IgD-negative memory B cell (primary cell): ENCODE measurements at regions not wholly inside any gene's neighbourhood (a gene's known extent, or its start where the extent isn't known, plus 50 kb on each side); places are given as distances from the start of the nearest gene placed in this dataset.

Source experiments
- H3K27ac Mint-ChIP-seq, 3 donors: one replicate each; pipeline ENCODE4 v1.8.0; 2020 to 2022; ENCODE audit warnings: mild to moderate bottlenecking in 3 of 3, mixed read lengths in 3 of 3, moderate library complexity in 1 of 3
- H3K27me3 Mint-ChIP-seq: one replicate; pipeline ENCODE4 v1.8.0; 2021; ENCODE audit warnings: mixed read lengths
- H3K36me3 Mint-ChIP-seq: one replicate; pipeline ENCODE4 v1.8.0; 2020; ENCODE audit warnings: mild to moderate bottlenecking, mixed read lengths
- H3K4me1 Mint-ChIP-seq, 3 donors: one replicate each; pipeline ENCODE4 v1.8.0; 2020 to 2022; ENCODE audit warnings: mixed read lengths in 3 of 3, mild to moderate bottlenecking in 1 of 3
- H3K4me3 Mint-ChIP-seq, 4 donors: one replicate each; pipeline ENCODE4 v1.8.0; 2020 to 2022; ENCODE audit warnings: mild to moderate bottlenecking in 4 of 4, mixed read lengths in 4 of 4, moderate library complexity in 3 of 4
- H3K9me3 Mint-ChIP-seq, 3 donors: one replicate each; pipeline ENCODE4 v1.8.0; 2020 to 2021; ENCODE audit warnings: mixed read lengths in 3 of 3, mild to moderate bottlenecking in 1 of 3

GRCh38 chr11:109209572-109209971, 212.4 kb upstream of the C11orf87 start:
- H3K36me3 Mint-ChIP-seq: no peaks in the 10 kb centered on the region
- H3K4me3 Mint-ChIP-seq: no peak overlapping the region
- H3K27me3 Mint-ChIP-seq: no peaks in the 10 kb centered on the region
- H3K9me3 Mint-ChIP-seq: peaks cover 6 to 23% (median 6%) of the 10 kb centered on the region in 3 donors
- H3K27ac Mint-ChIP-seq: no peak overlapping the region
- no peaks in the 10 kb centered on the region for H3K4me1 Mint-ChIP-seq

- H3K36me3 Mint-ChIP-seq: no peaks in the 10 kb centered on the region
- H3K27ac Mint-ChIP-seq: no peak overlapping the region
- H3K27me3 Mint-ChIP-seq: no peaks in the 10 kb centered on the region
- no peak overlapping the region for H3K4me3 Mint-ChIP-seq
- no peaks in the 10 kb centered on the region for H3K4me1 Mint-ChIP-seq
- H3K9me3 Mint-ChIP-seq: peaks cover 2 to 4% (median 4%) of the 10 kb centered on the region in 3 donors
These were observed 200.8 kb upstream of the C11orf87 start for GRCh38 chr11:109221190-109221589.

DNA sequence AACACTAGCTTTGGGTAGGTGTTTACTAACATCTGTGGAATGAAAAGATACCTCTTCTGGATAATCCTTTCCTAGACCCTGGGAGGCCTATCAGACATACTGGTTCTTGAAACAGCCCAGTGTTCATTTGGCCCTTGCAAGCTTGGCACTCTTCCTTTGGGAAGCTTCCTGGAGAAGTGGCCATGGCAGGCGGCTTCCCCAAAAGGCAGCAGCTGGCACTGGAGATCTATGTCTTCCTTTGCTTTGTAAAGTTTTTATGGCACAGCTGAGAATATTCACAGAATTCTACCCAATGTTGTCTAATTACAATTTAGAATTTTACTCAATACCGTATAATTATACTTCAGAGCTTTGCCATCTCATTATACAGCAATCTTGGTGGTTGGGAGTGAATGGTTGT, 199.2 kb upstream of the C11orf87 start:
- Mint-ChIP-seq H3K36me3 (no peaks in the 10 kb centered on the region), H3K4me3 (no peak overlapping the region), H3K4me1 (no peaks in the 10 kb centered on the region), H3K27me3 (no peaks in the 10 kb centered on the region), H3K27ac (no peak overlapping the region), H3K9me3 (peaks cover 4% of the 10 kb centered on the region in 3 donors)

DNA sequence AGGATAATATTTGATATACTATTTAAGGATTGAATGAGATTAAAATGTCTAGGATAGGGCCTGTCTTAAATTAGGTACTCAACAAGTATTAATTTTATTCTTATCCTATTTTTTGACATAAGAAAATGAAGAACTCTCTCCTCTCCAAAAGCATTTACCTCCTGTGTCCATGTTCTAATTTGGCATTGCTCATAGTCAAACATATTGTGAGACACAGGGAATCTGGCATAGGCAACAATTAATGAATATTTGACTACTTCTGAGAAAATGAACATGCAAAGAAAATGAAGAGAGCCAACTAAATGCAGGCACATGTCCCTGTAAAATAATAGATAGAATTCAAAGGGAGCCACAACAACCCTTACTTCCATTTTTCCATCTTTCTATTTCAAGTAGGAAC, 198.5 kb upstream of the C11orf87 start:
- H3K4me3 Mint-ChIP-seq: no peak overlapping the region
- no peak overlapping the region for H3K27ac Mint-ChIP-seq
- H3K27me3 Mint-ChIP-seq: no peaks in the 10 kb centered on the region
- peaks cover 0 to 4% (median 2%) of the 10 kb centered on the region in 3 donors for H3K9me3 Mint-ChIP-seq
- no peaks in the 10 kb centered on the region for H3K36me3 Mint-ChIP-seq
- H3K4me1 Mint-ChIP-seq: no peaks in the 10 kb centered on the region

DNA sequence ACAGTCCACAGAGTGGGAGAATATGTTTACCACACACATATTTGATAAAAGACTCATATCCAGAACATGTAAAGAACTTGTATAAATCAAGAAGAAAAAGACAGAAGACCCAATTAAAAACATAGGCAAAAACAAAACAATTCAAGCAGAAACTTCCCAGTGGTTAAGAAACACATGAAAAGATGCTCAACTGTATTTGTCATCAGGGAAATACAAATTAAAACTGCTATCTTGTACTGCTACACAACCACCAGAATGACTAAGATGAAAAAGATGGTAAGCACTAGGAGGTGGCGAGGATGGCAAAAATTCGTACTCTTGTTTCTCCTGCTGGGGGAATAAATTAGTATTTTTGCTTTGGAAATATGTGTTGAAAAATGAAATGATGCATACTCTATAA, 192.3 kb upstream of the C11orf87 start:
- no peaks in the 10 kb centered on the region for H3K4me1 Mint-ChIP-seq
- no peaks in the 10 kb centered on the region for H3K27me3 Mint-ChIP-seq
- no peaks in the 10 kb centered on the region for H3K36me3 Mint-ChIP-seq
- H3K9me3 Mint-ChIP-seq: peaks cover 0 to 2% (median 0%) of the 10 kb centered on the region in 3 donors
- H3K27ac Mint-ChIP-seq: no peak overlapping the region
- H3K4me3 Mint-ChIP-seq: no peak overlapping the region

GRCh38 chr11:109236188-109236587, 185.8 kb upstream of the C11orf87 start:
- no peaks in the 10 kb centered on the region for H3K36me3 Mint-ChIP-seq
- no peak overlapping the region for H3K4me3 Mint-ChIP-seq
- no peak overlapping the region for H3K27ac Mint-ChIP-seq
- no peaks in the 10 kb centered on the region for H3K4me1 Mint-ChIP-seq
- H3K27me3 Mint-ChIP-seq: peaks cover 2% of the 10 kb centered on the region
- no peaks in the 10 kb centered on the region for H3K9me3 Mint-ChIP-seq

DNA sequence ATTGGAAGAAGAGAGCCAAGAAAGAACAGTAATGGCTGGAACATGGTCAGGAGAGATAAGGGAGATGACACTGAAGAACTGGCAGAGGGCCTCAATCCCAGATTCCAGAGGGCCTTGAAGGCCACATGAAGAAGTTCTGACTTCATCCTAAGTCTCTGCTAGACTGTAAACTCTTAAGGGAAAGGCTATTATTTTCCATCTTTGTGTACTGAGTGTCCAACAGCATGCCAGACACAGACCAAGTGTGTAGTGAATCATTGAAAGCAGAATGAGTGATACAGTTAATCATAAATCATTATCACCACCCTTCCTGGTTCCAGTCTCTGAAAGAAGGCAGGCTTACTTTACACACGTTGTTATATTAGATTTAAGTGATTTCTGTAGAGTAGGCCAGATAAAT, 185.3 kb upstream of the C11orf87 start:
- peaks cover 2% of the 10 kb centered on the region for H3K27me3 Mint-ChIP-seq
- no peaks in the 10 kb centered on the region for H3K36me3 Mint-ChIP-seq
- no peaks in the 10 kb centered on the region for H3K4me1 Mint-ChIP-seq
- no peaks in the 10 kb centered on the region for H3K9me3 Mint-ChIP-seq
- no peak overlapping the region for H3K4me3 Mint-ChIP-seq
- H3K27ac Mint-ChIP-seq: no peak overlapping the region

GRCh38 chr11:109237636-109238035, 184.4 kb upstream of the C11orf87 start:
- no peak overlapping the region for H3K4me3 Mint-ChIP-seq
- H3K9me3 Mint-ChIP-seq: no peaks in the 10 kb centered on the region
- H3K27me3 Mint-ChIP-seq: peaks cover 2% of the 10 kb centered on the region
- H3K36me3 Mint-ChIP-seq: no peaks in the 10 kb centered on the region
- no peak overlapping the region for H3K27ac Mint-ChIP-seq
- H3K4me1 Mint-ChIP-seq: no peaks in the 10 kb centered on the region

- Mint-ChIP-seq H3K36me3 (no peaks in the 10 kb centered on the region), H3K27ac (no peak overlapping the region), H3K4me3 (no peak overlapping the region), H3K9me3 (no peaks in the 10 kb centered on the region), H3K4me1 (no peaks in the 10 kb centered on the region), H3K27me3 (peaks cover 2% of the 10 kb centered on the region)
These were observed 179.9 kb upstream of the C11orf87 start for GRCh38 chr11:109241988-109242536.

DNA sequence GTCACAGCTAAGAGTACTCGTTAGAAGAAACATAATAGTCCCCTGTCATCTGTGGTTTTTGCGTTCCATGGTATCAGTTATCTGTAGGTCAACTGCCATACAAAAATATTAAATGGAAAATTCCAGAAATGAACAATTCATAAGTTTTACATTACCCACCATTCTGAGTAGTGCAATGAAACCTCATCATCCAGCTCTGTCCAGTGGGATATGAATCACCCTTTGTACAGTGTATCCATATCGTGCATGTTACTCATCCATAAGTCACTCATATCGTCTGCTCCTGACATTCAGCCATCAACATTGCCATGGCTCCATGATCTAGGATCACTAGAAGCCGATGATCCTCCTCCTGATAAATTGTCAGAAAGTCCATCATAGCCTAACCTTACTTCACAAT, 174.9 kb upstream of the C11orf87 start:
- Mint-ChIP-seq H3K4me1 (no peaks in the 10 kb centered on the region), H3K27me3 (peaks cover 2% of the 10 kb centered on the region), H3K27ac (no peak overlapping the region), H3K4me3 (no peak overlapping the region), H3K9me3 (peaks cover 0 to 2% (median 0%) of the 10 kb centered on the region in 3 donors), H3K36me3 (no peaks in the 10 kb centered on the region)

DNA sequence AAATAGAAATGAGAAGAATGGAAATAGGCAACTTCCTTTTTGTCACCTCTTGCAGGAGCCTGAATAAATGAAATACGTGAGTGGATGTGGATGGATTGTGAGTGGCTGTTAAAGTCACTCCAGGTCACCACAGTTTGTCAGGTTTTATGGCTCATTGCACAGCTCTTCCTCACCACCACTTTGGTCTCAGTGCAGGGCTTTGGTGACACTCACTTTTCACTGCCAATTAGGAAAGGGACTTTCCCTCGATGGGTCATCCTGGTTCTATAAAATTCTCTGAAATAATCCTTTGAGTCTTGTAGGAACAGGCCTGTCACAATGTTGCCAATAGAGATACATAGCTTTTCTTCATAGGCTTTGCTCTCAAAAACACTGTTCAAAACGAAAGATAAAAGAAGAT, 172.4 kb upstream of the C11orf87 start:
- Mint-ChIP-seq H3K27ac (no peak overlapping the region), H3K4me1 (no peaks in the 10 kb centered on the region), H3K4me3 (no peak overlapping the region), H3K36me3 (no peaks in the 10 kb centered on the region), H3K27me3 (peaks cover 4% of the 10 kb centered on the region), H3K9me3 (peaks cover 0 to 7% (median 3%) of the 10 kb centered on the region in 3 donors)

DNA sequence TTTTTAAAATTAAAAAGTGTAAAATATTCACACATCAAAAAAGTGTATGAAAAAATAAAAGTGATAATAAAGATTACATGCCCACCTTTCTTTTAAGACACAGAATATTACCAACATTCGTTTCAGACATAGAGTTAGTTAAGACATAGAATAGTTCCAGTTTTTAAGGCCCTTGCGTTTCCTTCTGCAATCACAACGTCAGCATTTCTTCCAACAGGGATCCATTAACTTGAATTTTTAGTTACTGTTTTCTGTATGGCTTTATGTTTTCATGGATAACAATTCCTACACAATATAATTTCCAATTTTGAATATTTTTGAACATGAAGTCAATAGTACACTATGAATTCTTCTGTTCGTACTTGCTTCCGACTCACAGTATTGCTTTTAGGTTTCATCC, 170.8 kb upstream of the C11orf87 start:
- Mint-ChIP-seq H3K27ac (no peak overlapping the region), H3K4me3 (no peak overlapping the region), H3K4me1 (no peaks in the 10 kb centered on the region), H3K36me3 (no peaks in the 10 kb centered on the region), H3K9me3 (peaks cover 0 to 7% (median 3%) of the 10 kb centered on the region in 3 donors), H3K27me3 (peaks cover 4% of the 10 kb centered on the region)

- Mint-ChIP-seq H3K36me3 (no peaks in the 10 kb centered on the region), H3K4me3 (no peak overlapping the region), H3K27ac (peak overlapping the region in 1 of 3 donors; percentile 5)
These were observed 157.9 kb upstream of the C11orf87 start for GRCh38 chr11:109264128-109264527.

GRCh38 chr11:109267293-109268095, 154.5 kb upstream of the C11orf87 start:
- H3K4me1 Mint-ChIP-seq: no peaks in the 10 kb centered on the region
- no peak overlapping the region for H3K4me3 Mint-ChIP-seq
- H3K36me3 Mint-ChIP-seq: no peaks in the 10 kb centered on the region
- H3K27ac Mint-ChIP-seq: no peak overlapping the region
- H3K27me3 Mint-ChIP-seq: no peaks in the 10 kb centered on the region
- peaks cover 4 to 17% (median 7%) of the 10 kb centered on the region in 3 donors for H3K9me3 Mint-ChIP-seq

More at GRCh38 chr11:109264128-109264527, 157.9 kb upstream of the C11orf87 start:
- Mint-ChIP-seq H3K27me3 (no peaks in the 10 kb centered on the region), H3K9me3 (peaks cover 4 to 17% (median 5%) of the 10 kb centered on the region in 3 donors), H3K4me1 (no peaks in the 10 kb centered on the region)

DNA sequence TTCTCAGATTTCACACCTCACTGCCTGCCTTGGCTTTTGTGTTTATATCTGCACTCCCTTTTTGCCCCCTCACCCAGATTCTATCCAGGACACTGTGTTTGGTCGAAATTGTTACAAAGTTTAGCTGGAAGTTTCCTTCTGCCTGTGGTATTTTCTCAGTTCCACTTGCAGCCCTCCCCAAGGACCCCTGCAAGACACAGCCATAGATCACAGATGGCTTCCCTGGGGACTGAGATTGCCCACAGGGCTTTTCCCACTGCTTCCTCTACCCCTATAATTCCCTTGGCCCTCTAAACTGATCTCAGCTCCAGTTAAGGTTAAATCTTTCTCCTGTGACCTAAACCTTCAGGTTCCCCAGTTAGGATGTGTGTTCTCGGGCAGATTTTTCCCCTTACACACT, 146.1 kb upstream of the C11orf87 start:
- no peaks in the 10 kb centered on the region for H3K27me3 Mint-ChIP-seq
- peaks cover 0 to 11% (median 3%) of the 10 kb centered on the region in 3 donors for H3K9me3 Mint-ChIP-seq
- no peaks in the 10 kb centered on the region for H3K4me1 Mint-ChIP-seq
- H3K4me3 Mint-ChIP-seq: no peak overlapping the region
- no peak overlapping the region for H3K27ac Mint-ChIP-seq
- peaks cover 3% of the 10 kb centered on the region for H3K36me3 Mint-ChIP-seq

- H3K27ac Mint-ChIP-seq: no peak overlapping the region
- no peaks in the 10 kb centered on the region for H3K4me1 Mint-ChIP-seq
- no peaks in the 10 kb centered on the region for H3K27me3 Mint-ChIP-seq
- H3K4me3 Mint-ChIP-seq: no peak overlapping the region
- H3K36me3 Mint-ChIP-seq: peaks cover 3% of the 10 kb centered on the region
- H3K9me3 Mint-ChIP-seq: peaks cover 0 to 5% (median 1%) of the 10 kb centered on the region in 3 donors
These were observed 136.5 kb upstream of the C11orf87 start for GRCh38 chr11:109285465-109285864.
